Bone marrow (tissue), 2 donors: ENCODE measurements at regions not wholly inside any gene's neighbourhood (a gene's known extent, or its start where the extent isn't known, plus 50 kb on each side); places are given as distances from the start of the nearest gene placed in this dataset.

Experiments
- DNase-seq, 2 donors: peaks; one replicate each; lab custom pipeline; 2025; lab: John Stamatoyannopoulos, UW

DNA sequence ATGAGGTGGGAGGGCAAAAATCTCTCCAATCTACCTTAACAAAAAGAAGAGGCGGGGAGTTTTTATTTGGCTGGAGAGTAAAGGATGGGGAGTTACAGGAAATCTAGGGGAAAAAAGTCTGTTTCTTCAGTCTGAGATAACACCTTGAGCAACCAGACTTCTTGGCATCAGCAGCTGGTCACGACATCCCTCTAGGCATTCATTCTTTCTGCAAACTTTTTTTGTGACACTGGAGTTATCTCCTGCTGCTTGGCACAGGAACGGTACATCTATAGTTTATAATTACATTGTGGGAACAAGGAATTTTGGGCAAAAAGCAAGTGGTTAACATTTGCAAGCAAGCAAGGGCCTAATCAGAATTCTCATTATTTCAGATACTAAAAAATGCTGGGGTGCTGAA, 50.6 kb upstream of the IFNGR1 start:
- DNase-seq = no peak

DNA sequence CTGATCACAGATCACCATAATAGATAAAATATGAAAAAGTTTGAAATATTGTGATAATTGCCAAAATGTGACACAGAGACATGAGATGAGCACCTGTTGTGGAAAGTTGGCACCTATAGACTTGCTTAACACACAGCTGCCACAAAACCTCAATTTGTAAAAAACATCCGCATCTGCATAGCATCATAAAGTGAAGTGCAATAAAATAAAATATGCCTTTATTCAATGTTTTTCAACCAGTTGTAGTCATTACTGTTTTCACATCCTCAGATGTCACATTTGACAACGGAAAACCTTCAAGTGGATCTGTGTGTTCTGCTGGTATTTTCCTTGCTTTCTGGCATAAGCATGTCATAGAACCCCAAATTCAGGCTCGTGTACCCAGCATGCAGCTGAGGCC, 50.2 kb upstream of the IFNGR1 start:
- DNase-seq = no peak
